ENCODE measurements at regions not wholly inside any gene's neighbourhood (a gene's known extent, or its start where the extent isn't known, plus 50 kb on each side); places are given as distances from the start of the nearest gene placed in this dataset.
A peak's percentile ranks its signal among the peaks of the same experiment; 100 is the strongest.
"Not testable (repeated sequence)": the region's sequence is repeated elsewhere in the genome, so short reads cannot be mapped to it uniquely, and the experiment has no call there.

DNA sequence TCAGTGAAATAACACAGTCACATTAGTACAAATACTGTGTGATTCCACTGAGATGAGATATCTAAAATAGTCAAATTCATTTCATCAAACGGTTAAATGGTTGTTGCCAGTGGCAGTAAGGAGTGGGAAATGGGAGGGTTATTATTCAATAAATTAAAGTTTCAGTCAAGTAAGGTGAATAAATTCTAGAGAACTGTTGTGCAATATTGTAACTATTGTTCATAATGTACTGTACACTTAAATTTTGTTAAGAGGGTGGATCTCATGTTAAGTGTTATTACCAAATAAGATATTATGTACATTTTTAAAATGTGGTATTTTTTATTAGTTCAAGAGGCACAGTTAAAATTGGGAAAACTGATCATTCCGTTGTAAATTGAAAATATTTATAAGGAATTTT is 463.3 kb upstream of the BRINP3 start:
- Histone ChIP-seq H3K4me3 (ENCODE audit: low read length) (no peak overlapping the region), H3K27ac (ENCODE audit: low read length) (no peak overlapping the region), H3K4me1 (ENCODE audit: control insufficient read depth, insufficient read depth, low read length) (no peaks in the 10 kb centered on the region), H3K9me3 (replicated peaks; ENCODE audit: control insufficient read depth, low read depth, low read length) (no peaks in the 10 kb centered on the region), H3K27me3 (ENCODE audit: control insufficient read depth, insufficient read depth, low read length) (no peaks in the 10 kb centered on the region), H3K36me3 (ENCODE audit: control insufficient read depth, insufficient read depth, low read length) (no peaks in the 10 kb centered on the region)
- no peak for DNase-seq
- no CpG with 5 or more reads among the region's 2 CpGs for WGBS (ENCODE audit: insufficient coverage)

DNA sequence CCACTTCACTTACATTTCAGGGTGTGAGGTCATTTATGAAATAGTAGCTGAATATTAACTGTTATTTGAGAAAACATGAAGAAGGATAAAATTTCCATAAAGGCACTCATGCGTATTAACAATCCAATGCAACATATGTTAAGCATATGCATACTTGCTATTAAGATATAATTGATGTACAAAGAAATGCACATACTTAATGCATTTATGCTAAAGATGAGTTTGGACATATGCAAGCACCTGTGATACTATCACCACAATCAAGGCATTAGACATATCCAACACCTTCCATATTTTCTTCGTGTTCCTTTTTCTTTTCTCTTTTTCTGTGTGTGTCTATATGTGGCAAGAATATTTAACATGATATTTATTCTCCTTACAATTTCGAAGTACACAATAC is 464.8 kb upstream of the BRINP3 start:
- Histone ChIP-seq H3K9me3 (replicated peaks; ENCODE audit: control insufficient read depth, low read depth, low read length) (no peaks in the 10 kb centered on the region), H3K4me1 (ENCODE audit: control insufficient read depth, insufficient read depth, low read length) (no peaks in the 10 kb centered on the region), H3K27me3 (ENCODE audit: control insufficient read depth, insufficient read depth, low read length) (no peaks in the 10 kb centered on the region), H3K36me3 (ENCODE audit: control insufficient read depth, insufficient read depth, low read length) (no peaks in the 10 kb centered on the region), H3K27ac (ENCODE audit: low read length) (no peak overlapping the region), H3K4me3 (ENCODE audit: low read length) (no peak overlapping the region)
- no peak for DNase-seq
- no CpG with 5 or more reads among the region's 3 CpGs for WGBS (ENCODE audit: insufficient coverage)

DNA sequence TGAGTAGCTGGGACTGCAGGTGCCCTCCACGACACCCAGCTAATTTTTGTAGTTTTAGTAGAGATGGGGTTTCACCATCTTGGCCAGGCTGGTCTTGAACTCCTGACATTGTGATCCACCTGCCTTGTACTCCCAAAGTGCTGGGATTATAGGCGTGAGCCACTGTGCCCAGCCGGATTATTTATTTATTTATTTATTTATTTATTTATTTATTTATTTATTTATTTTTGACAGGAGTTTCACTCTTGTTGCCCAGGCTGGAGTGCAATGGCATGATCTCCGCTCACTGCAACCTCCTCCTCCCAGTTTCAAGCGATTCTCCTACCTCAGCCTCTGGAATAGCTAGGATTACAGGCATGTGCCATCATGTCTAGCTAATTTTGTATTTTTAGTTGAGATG is 466.1 kb upstream of the BRINP3 start:
- not testable (repeated sequence) for DNase-seq; H3K27me3 ChIP-seq (ENCODE audit: control insufficient read depth, insufficient read depth, low read length); H3K27ac ChIP-seq (ENCODE audit: low read length); H3K9me3 ChIP-seq (replicated peaks; ENCODE audit: control insufficient read depth, low read depth, low read length); H3K36me3 ChIP-seq (ENCODE audit: control insufficient read depth, insufficient read depth, low read length); H3K4me3 ChIP-seq (ENCODE audit: low read length); H3K4me1 ChIP-seq (ENCODE audit: control insufficient read depth, insufficient read depth, low read length)
- WGBS (ENCODE audit: insufficient coverage): no CpG with 5 or more reads among the region's 5 CpGs

DNA sequence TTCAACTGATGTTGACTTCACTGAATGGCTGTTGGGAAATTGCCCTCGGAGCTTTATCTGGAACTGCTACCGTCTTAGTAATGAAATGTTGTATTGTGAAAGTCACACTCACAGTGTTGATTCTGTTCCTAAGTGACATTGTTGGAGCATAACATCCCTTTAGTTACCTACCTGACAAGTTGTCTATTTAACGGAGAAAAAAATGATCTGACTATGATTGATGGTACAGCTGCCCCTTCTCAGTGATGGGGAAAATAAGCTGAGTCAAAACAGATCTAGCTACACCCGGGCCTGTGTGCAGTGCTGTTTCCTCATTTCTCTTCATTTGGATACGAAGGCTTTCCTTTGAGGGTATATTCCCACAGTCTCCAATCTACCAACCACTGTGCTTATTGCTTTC is 472.3 kb upstream of the BRINP3 start:
- no peaks in the 10 kb centered on the region for H3K4me1 ChIP-seq (ENCODE audit: control insufficient read depth, insufficient read depth, low read length)
- H3K36me3 ChIP-seq (ENCODE audit: control insufficient read depth, insufficient read depth, low read length): no peaks in the 10 kb centered on the region
- H3K27ac ChIP-seq (ENCODE audit: low read length): no peak overlapping the region
- H3K9me3 ChIP-seq (replicated peaks; ENCODE audit: control insufficient read depth, low read depth, low read length): no peaks in the 10 kb centered on the region
- H3K4me3 ChIP-seq (ENCODE audit: low read length): no peak overlapping the region
- no peak for DNase-seq
- WGBS (ENCODE audit: insufficient coverage): 80% methylated on average over 1 of the region's 5 CpGs
- H3K27me3 ChIP-seq (ENCODE audit: control insufficient read depth, insufficient read depth, low read length): no peaks in the 10 kb centered on the region

DNA sequence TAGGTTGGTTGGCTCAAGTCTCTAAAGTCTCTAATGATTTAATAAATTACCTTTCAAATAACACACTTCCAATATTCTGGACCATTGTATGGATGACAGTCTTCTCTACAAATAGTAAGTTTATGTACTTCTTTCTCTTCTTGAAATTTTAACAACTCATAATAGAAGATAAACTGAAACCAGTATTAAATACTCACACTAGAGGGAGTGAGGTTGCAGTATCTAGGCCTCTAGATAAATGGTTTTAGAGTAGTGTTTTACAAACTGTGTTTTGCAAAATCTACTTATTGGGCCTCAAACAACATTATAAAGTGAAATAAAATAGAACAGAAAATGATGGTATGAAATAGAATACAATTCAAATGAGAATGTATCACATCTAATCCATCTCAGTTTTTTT is 479.9 kb upstream of the BRINP3 start:
- peak; percentile 4 for DNase-seq
- H3K4me1 ChIP-seq (ENCODE audit: control insufficient read depth, insufficient read depth, low read length): no peaks in the 10 kb centered on the region
- H3K4me3 ChIP-seq (ENCODE audit: low read length): no peak overlapping the region
- H3K36me3 ChIP-seq (ENCODE audit: control insufficient read depth, insufficient read depth, low read length): no peaks in the 10 kb centered on the region
- H3K9me3 ChIP-seq (replicated peaks; ENCODE audit: control insufficient read depth, low read depth, low read length): no peaks in the 10 kb centered on the region
- no peak overlapping the region for H3K27ac ChIP-seq (ENCODE audit: low read length)
- no peaks in the 10 kb centered on the region for H3K27me3 ChIP-seq (ENCODE audit: control insufficient read depth, insufficient read depth, low read length)

DNA sequence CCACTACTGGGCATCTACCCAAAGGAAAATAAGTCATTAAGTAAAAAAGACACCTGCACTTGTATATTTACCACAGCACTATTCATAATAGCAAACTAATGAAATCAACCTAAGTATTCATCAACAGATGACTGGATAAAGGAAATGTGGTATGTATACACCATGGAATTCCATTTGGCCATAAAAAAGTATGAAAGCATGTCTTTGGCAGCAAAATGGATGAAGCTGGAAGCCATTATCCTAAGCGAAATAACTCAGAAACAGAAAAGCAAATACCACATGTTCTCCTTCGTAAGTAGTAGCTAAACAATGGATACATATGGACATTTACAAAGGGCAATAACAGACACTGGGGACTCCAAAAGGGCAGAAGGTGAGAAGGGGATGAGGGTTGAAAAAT is 485.7 kb upstream of the BRINP3 start:
- H3K27ac ChIP-seq (ENCODE audit: low read length): no peak overlapping the region
- WGBS (ENCODE audit: insufficient coverage): no CpG with 5 or more reads among the region's 2 CpGs
- peak; percentile 87 for DNase-seq
- no peaks in the 10 kb centered on the region for H3K27me3 ChIP-seq (ENCODE audit: control insufficient read depth, insufficient read depth, low read length)
- H3K4me3 ChIP-seq (ENCODE audit: low read length): no peak overlapping the region
- H3K4me1 ChIP-seq (ENCODE audit: control insufficient read depth, insufficient read depth, low read length): no peaks in the 10 kb centered on the region
- no peaks in the 10 kb centered on the region for H3K9me3 ChIP-seq (replicated peaks; ENCODE audit: control insufficient read depth, low read depth, low read length)
- H3K36me3 ChIP-seq (ENCODE audit: control insufficient read depth, insufficient read depth, low read length): no peaks in the 10 kb centered on the region

DNA sequence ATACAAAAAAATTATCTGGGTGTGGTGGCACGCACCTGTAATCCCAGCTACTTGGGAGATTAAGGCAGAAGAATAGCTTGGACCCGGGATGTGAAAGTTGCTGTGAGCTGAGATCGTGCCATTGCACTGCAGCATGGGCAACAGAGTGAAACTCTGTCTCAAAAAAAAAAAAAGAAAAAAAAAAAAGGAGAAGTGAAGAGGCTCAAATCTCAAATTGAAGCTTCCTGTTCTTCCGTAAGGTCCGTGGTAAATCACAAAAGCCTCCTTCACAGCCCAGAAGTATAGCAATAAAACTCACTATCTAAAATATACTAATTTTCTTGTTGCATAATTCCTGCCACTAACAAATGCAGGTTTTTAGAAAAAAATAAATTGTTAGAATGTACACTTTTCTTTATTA is 498.2 kb upstream of the BRINP3 start:
- Histone ChIP-seq H3K4me3 (ENCODE audit: low read length) (no peak overlapping the region), H3K9me3 (replicated peaks; ENCODE audit: control insufficient read depth, low read depth, low read length) (no peaks in the 10 kb centered on the region), H3K27ac (ENCODE audit: low read length) (no peak overlapping the region), H3K4me1 (ENCODE audit: control insufficient read depth, insufficient read depth, low read length) (no peaks in the 10 kb centered on the region), H3K27me3 (ENCODE audit: control insufficient read depth, insufficient read depth, low read length) (no peaks in the 10 kb centered on the region), H3K36me3 (ENCODE audit: control insufficient read depth, insufficient read depth, low read length) (no peaks in the 10 kb centered on the region)
- no peak for DNase-seq
- WGBS (ENCODE audit: insufficient coverage): 39% methylated on average over 2 of the region's 5 CpGs

DNA sequence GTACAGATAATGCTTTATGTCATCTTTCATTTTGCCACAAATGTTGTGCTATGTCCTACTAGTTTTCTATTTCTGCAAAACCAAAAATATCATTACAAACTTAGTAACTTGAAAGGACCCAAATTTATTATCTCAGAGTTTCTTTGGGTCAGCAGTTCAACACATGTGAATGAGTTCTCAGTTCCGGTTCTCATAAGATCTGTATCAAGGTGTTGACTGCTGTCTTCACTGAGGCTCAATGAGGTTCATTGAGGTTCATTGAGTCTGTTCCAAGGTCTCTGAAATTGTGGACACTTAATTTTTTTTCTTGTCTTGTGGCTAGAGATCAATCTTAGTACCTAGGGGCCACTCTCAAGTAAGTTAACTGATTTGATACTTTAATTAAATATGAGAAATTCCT is 525.1 kb upstream of the BRINP3 start:
- Histone ChIP-seq H3K27me3 (ENCODE audit: control insufficient read depth, insufficient read depth, low read length) (no peaks in the 10 kb centered on the region), H3K36me3 (ENCODE audit: control insufficient read depth, insufficient read depth, low read length) (no peaks in the 10 kb centered on the region), H3K9me3 (replicated peaks; ENCODE audit: control insufficient read depth, low read depth, low read length) (no peaks in the 10 kb centered on the region), H3K27ac (ENCODE audit: low read length) (no peak overlapping the region), H3K4me3 (ENCODE audit: low read length) (no peak overlapping the region), H3K4me1 (ENCODE audit: control insufficient read depth, insufficient read depth, low read length) (no peaks in the 10 kb centered on the region)
- no CpG with 5 or more reads among the region's 1 CpG for WGBS (ENCODE audit: insufficient coverage)
- DNase-seq: no peak

DNA sequence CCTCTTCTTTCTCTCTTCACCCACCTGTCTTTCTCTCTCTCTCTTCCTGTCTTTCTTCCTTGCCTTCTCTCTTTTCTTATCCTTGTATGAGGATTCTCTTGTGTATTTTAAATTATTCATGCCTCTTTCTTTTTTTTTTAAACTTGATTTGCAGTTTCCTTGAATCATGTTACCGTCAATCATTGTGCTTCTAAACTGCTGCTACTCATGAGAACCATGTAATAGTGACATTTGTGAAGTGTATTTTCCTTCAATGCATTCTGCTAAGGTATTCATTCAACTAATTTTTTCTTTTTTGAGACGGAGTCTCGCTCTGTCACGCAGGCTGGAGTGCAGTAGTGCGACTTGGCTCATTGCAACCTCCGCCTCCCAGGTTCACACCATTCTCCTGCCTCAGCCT is 539.1 kb upstream of the BRINP3 start:
- 93% methylated on average over 3 of the region's 6 CpGs for WGBS (ENCODE audit: insufficient coverage)
- Histone ChIP-seq H3K36me3 (ENCODE audit: control insufficient read depth, insufficient read depth, low read length) (no peaks in the 10 kb centered on the region), H3K4me3 (ENCODE audit: low read length) (no peak overlapping the region)

DNA sequence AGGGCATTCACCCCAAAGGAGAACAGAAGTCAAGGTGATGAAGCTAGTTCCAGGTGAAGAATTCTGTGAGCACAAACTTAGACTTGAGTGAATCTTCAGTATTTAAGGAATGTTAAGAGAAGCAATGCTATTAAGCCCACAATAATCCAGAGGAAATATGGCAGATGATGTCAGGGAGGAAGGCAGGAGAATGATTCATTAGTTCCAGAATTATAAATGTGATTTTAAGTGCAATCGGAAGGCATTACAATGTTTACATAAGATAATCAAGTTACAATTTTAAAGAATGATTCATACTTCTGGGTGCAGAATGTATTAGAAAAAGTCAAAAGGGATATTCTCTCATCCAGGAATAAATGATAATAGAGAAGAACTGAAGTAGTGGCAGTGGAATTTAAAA is 545.2 kb upstream of the BRINP3 start:
- Histone ChIP-seq H3K4me1 (ENCODE audit: control insufficient read depth, insufficient read depth, low read length) (no peaks in the 10 kb centered on the region), H3K27me3 (ENCODE audit: control insufficient read depth, insufficient read depth, low read length) (no peaks in the 10 kb centered on the region), H3K4me3 (ENCODE audit: low read length) (no peak overlapping the region), H3K9me3 (replicated peaks; ENCODE audit: control insufficient read depth, low read depth, low read length) (peaks cover 12% of the 10 kb centered on the region), H3K36me3 (ENCODE audit: control insufficient read depth, insufficient read depth, low read length) (no peaks in the 10 kb centered on the region), H3K27ac (ENCODE audit: low read length) (no peak overlapping the region)
- no peak for DNase-seq
- no CpG with 5 or more reads among the region's 1 CpG for WGBS (ENCODE audit: insufficient coverage)

More for the DNA sequence above, 539.1 kb upstream of the BRINP3 start:
- Histone ChIP-seq H3K9me3 (replicated peaks; ENCODE audit: control insufficient read depth, low read depth, low read length) (no peaks in the 10 kb centered on the region), H3K27me3 (ENCODE audit: control insufficient read depth, insufficient read depth, low read length) (no peaks in the 10 kb centered on the region), H3K4me1 (ENCODE audit: control insufficient read depth, insufficient read depth, low read length) (no peaks in the 10 kb centered on the region), H3K27ac (ENCODE audit: low read length) (no peak overlapping the region)
- DNase-seq: no peak

DNA sequence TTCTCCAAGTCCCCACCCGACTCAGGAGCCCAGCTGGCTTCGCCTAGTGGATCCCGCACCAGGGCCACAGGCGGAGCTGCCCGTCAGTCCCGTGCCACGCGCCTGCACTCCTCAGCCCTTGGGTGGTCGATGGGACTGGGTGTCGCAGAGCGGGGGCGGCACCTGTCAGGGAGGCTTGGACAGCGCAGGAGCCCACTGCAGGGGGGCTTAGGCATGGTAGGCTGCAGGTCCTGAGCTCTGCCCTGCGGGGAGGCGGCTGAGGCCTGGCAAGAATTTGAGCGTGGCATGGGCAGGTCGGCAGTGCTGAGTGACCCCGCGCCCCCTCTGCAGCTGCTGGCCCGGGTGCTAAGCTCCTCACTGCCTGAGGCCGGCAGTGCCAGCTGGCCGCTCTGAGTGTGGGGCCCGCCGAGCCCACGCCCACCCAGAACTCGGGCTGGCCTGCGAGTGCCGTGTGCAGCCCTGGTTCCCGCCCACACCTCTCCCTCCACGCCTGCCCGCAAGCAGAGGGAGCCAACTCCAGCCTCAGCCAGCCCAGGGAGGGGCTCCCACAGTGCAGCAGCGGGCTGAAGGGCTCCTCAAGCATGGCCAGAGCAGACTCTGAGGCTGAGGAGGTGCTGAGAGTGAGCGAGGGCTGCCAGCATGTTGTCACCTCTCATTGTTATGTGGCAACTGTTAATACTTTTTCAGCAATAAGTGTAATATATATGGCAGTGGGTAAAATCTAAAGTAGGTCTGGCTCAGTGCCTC is 548.4 kb upstream of the BRINP3 start:
- no peaks in the 10 kb centered on the region for H3K36me3 ChIP-seq (ENCODE audit: control insufficient read depth, insufficient read depth, low read length)
- no peaks in the 10 kb centered on the region for H3K4me1 ChIP-seq (ENCODE audit: control insufficient read depth, insufficient read depth, low read length)
- no peak overlapping the region for H3K27ac ChIP-seq (ENCODE audit: low read length)
- no peak for DNase-seq
- peaks cover 14% of the 10 kb centered on the region for H3K9me3 ChIP-seq (replicated peaks; ENCODE audit: control insufficient read depth, low read depth, low read length)
- 92% methylated on average over 29 of the region's 33 CpGs for WGBS (ENCODE audit: insufficient coverage)
- H3K27me3 ChIP-seq (ENCODE audit: control insufficient read depth, insufficient read depth, low read length): no peaks in the 10 kb centered on the region
- no peak overlapping the region for H3K4me3 ChIP-seq (ENCODE audit: low read length)
